Mesodermal cell (in vitro differentiated cells): ENCODE measurements at regions not wholly inside any gene's neighbourhood (a gene's known extent, or its start where the extent isn't known, plus 50 kb on each side); places are given as distances from the start of the nearest gene placed in this dataset.

Experiments used
- H3K27ac ChIP-seq: 2 replicates; pipeline ENCODE4 v1.7.0; 2013; ENCODE audit warnings: mild to moderate bottlenecking, low read depth, low read length, moderate library complexity; ENCODE audit not compliant: severe bottlenecking
- H3K36me3 ChIP-seq: 2 replicates; pipeline ENCODE4 v1.7.1; 2013; ENCODE audit warnings: mild to moderate bottlenecking, low read length, moderate library complexity; ENCODE audit not compliant: control insufficient read depth, insufficient read depth
- H3K4me1 ChIP-seq: one replicate; pipeline ENCODE4 v1.7.1; 2013; ENCODE audit warnings: mild to moderate bottlenecking, low read length; ENCODE audit not compliant: insufficient read depth, control insufficient read depth, poor library complexity, severe bottlenecking
- H3K4me3 ChIP-seq: 2 replicates; pipeline ENCODE4 v1.7.0; 2013; ENCODE audit warnings: low read length, control low read depth, mild to moderate bottlenecking; ENCODE audit not compliant: insufficient read depth, poor library complexity, severe bottlenecking; ENCODE audit errors: extremely low read depth
- H3K9me3 ChIP-seq: 2 replicates; pipeline ENCODE4 v1.7.1; 2013; ENCODE audit warnings: mild to moderate bottlenecking, low read length, moderate library complexity; ENCODE audit not compliant: control insufficient read depth
- WGBS, 2 experiments: methylation state at CpG; one replicate each; pipeline ENCODE4 v1.1.5; 2013; ENCODE audit warnings: missing lambda C conversion rate in 2 of 2; ENCODE audit not compliant: insufficient coverage in 2 of 2; 5-methylcytosine and 5-hydroxymethylcytosine counted together

- no peaks in the 10 kb centered on the region for H3K4me1 ChIP-seq
- no peaks in the 10 kb centered on the region for H3K9me3 ChIP-seq
- H3K36me3 ChIP-seq: no peaks in the 10 kb centered on the region
- no peak overlapping the region for H3K27ac ChIP-seq
- WGBS, 2 experiments: 91 to 96% methylated on average over 3 of the region's 3 CpGs
- no peak overlapping the region for H3K4me3 ChIP-seq
Measured at GRCh38 chr12:130073721-130074120, 88.5 kb upstream of the FZD10 start.

DNA sequence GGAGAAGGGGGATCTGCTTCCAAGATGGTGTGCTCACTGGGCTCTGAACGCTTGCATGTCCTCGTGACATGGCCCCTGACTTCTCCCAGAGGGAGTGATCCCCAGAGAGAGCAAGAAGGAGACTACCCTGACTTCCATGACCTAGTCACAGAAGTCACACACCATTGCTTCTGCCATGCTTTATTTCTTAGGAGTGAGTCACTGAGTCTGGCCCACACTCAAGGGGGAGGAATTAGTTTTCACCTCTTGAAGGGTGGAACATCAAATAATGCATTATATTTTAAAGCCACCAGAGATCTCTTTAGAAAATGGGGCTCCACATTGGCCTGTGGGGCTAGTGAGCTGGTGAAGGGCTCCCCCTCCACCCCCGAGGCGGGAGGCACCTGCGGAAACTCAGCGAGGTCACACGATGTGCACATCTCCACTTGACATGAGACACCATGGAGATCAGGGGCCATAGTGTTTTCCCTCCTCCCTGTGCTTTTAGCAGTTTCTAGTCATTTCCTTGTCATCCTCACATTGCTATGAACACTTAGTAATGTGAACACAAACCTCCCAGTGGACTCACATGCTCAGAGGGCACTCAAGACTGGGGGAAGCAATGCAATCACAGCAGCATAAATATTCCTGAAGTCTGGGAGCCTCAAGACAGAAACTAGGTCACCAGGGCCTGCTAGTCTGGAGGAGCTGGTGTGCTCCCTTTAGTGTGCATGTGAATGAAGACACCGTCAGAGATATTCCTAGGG, 87.4 kb upstream of the FZD10 start:
- Histone ChIP-seq H3K4me3 (no peak overlapping the region), H3K36me3 (no peaks in the 10 kb centered on the region), H3K27ac (no peak overlapping the region), H3K9me3 (no peaks in the 10 kb centered on the region), H3K4me1 (no peaks in the 10 kb centered on the region)
- WGBS, 2 experiments: 79 to 91% methylated on average over 8 of the region's 8 CpGs

GRCh38 chr12:130075497-130076076, 86.7 kb upstream of the FZD10 start:
- H3K36me3 ChIP-seq: no peaks in the 10 kb centered on the region
- no peak overlapping the region for H3K27ac ChIP-seq
- H3K4me3 ChIP-seq: no peak overlapping the region
- H3K9me3 ChIP-seq: no peaks in the 10 kb centered on the region
- WGBS, 2 experiments: 54 to 64% methylated on average over 6 of the region's 8 CpGs
- H3K4me1 ChIP-seq: no peaks in the 10 kb centered on the region

GRCh38 chr12:130076126-130076525, 86.1 kb upstream of the FZD10 start:
- Histone ChIP-seq H3K27ac (no peak overlapping the region), H3K4me3 (no peak overlapping the region), H3K36me3 (no peaks in the 10 kb centered on the region), H3K9me3 (no peaks in the 10 kb centered on the region), H3K4me1 (peaks cover 2% of the 10 kb centered on the region)
- WGBS, 2 experiments: 63 to 81% methylated on average over 1 to 2 of the region's 3 CpGs

- 79 to 80% methylated on average over 1 to 2 of the region's 5 CpGs for WGBS, 2 experiments
- Histone ChIP-seq H3K4me1 (peaks cover 7% of the 10 kb centered on the region), H3K27ac (no peak overlapping the region), H3K4me3 (no peak overlapping the region), H3K36me3 (no peaks in the 10 kb centered on the region), H3K9me3 (no peaks in the 10 kb centered on the region)
Measured at GRCh38 chr12:130076752-130077151, 85.5 kb upstream of the FZD10 start.

- Histone ChIP-seq H3K4me3 (no peak overlapping the region), H3K36me3 (no peaks in the 10 kb centered on the region), H3K4me1 (peaks cover 15% of the 10 kb centered on the region), H3K27ac (no peak overlapping the region), H3K9me3 (no peaks in the 10 kb centered on the region)
- WGBS, 2 experiments: 100% methylated on average over 1 to 2 of the region's 3 CpGs
Measured at GRCh38 chr12:130078852-130079251, 83.4 kb upstream of the FZD10 start.

DNA sequence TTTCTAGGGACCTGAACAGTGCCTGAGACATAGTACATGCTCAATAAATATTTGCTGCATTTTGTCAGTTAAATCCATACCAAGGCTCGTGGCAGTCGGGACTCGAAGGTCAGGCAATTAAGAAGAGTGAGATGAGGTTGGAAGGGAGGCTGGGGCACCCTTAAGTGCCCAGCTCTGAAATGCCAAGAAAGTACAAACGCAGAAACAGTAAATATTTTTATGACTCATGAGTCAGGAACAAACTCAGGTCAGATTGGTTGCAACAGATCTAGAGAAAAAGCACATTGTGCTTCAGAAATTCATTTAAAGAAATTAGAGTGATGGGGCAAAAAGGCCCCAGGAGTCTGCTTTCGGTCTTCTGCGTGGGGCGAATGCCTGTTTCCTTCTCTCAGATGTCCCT, 83.0 kb upstream of the FZD10 start:
- Histone ChIP-seq H3K27ac (no peak overlapping the region), H3K4me3 (no peak overlapping the region), H3K9me3 (no peaks in the 10 kb centered on the region), H3K36me3 (no peaks in the 10 kb centered on the region), H3K4me1 (peaks cover 16% of the 10 kb centered on the region)
- 88 to 89% methylated on average over 7 of the region's 7 CpGs for WGBS, 2 experiments

DNA sequence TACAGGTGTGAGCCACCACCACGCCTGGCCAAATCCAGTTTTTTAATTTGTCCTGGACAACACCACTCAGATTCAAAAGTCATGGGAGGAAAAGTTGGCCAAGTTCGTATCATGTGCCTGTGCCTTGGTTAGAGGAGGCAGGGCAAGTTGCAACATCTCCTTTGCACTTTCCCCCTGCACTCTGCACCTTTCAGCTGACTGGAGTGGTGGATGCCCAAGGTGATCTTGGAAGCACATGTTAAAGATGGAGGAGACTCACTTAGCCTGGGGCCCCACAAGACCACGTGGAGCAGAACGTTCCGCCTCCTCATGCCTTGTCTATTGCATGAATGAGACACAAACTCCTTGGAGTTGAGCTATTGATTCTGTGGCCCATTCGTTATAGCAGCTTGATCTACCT, 82.1 kb upstream of the FZD10 start:
- no peak overlapping the region for H3K27ac ChIP-seq
- no peaks in the 10 kb centered on the region for H3K9me3 ChIP-seq
- 73 to 88% methylated on average over 4 to 5 of the region's 6 CpGs for WGBS, 2 experiments
- no peaks in the 10 kb centered on the region for H3K36me3 ChIP-seq
- H3K4me1 ChIP-seq: peaks cover 23% of the 10 kb centered on the region
- H3K4me3 ChIP-seq: no peak overlapping the region

GRCh38 chr12:130081117-130081805, 81.0 kb upstream of the FZD10 start:
- Histone ChIP-seq H3K4me1 (peaks cover 28% of the 10 kb centered on the region), H3K9me3 (no peaks in the 10 kb centered on the region), H3K4me3 (no peak overlapping the region), H3K27ac (no peak overlapping the region), H3K36me3 (no peaks in the 10 kb centered on the region)
- 72 to 82% methylated on average over 8 of the region's 13 CpGs for WGBS, 2 experiments

GRCh38 chr12:130083002-130083401, 79.3 kb upstream of the FZD10 start:
- Histone ChIP-seq H3K4me3 (no peak overlapping the region), H3K36me3 (no peaks in the 10 kb centered on the region), H3K27ac (no peak overlapping the region), H3K9me3 (no peaks in the 10 kb centered on the region), H3K4me1 (peaks cover 36% of the 10 kb centered on the region)
- WGBS, 2 experiments: 83 to 91% methylated on average over 3 to 5 of the region's 6 CpGs

DNA sequence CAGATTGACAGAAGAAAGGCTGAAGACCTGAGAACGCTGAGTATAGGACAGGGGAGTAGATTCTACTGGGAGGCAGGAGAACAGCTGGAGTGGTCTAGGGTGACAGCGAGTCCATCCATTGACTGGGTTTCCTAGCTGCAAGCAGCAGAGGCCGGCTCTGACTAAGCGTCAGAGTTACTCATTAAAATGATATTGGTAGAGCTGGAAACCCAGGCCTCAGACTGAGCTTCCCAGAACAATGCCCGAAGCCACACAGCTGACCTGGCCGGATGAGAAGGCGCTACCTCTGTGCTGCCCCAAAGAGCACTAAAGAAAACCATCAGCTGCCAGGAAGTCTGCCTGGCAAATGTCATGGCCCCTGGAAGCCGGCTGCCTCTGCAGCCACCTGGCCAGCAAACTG, 78.5 kb upstream of the FZD10 start:
- 86 to 90% methylated on average over 6 to 8 of the region's 8 CpGs for WGBS, 2 experiments
- no peak overlapping the region for H3K4me3 ChIP-seq
- H3K4me1 ChIP-seq: peaks cover 36% of the 10 kb centered on the region
- no peaks in the 10 kb centered on the region for H3K36me3 ChIP-seq
- no peak overlapping the region for H3K27ac ChIP-seq
- no peaks in the 10 kb centered on the region for H3K9me3 ChIP-seq
